H1 (cell line): ENCODE measurements at regions not wholly inside any gene's neighbourhood (a gene's known extent, or its start where the extent isn't known, plus 50 kb on each side); places are given as distances from the start of the nearest gene placed in this dataset.

Experiments used
- CTCF ChIA-PET: fragments of 300-600 bp; sonication (Branson Sonifier 250); formaldehyde crosslinking; loops from one replicate; lab custom pipeline; 2021; ENCODE audit not compliant: partially characterized antibody; lab: Charles Lee
- POLR2A ChIA-PET: fragments of 300-600 bp; sonication (Branson Sonifier 250); formaldehyde crosslinking; loops from one replicate; lab custom pipeline; 2021; ENCODE audit warnings: inconsistent platforms; ENCODE audit not compliant: partially characterized antibody; lab: Charles Lee
- DNase-seq, 2 experiments: peaks; one replicate each; pipeline versions ENCODE4 v3.0.0 to v3.0.0-alpha.2; 2010 to 2022; ENCODE audit warnings: low spot score in 2 of 2, low read depth in 1 of 2, mixed read lengths in 1 of 2
- FAIRE-seq: peaks from 2 replicates; lab custom pipeline; 2011; peaks lifted over from hg19 to GRCh38; lab: Jason Lieb, UNC
- H2AFZ ChIP-seq: 2 replicates; pipeline ENCODE4 v1.8.1; 2012; ENCODE audit warnings: low read length, inconsistent platforms
- H2AK5ac ChIP-seq: 2 replicates; pipeline ENCODE4 v1.6.1; 2013; ENCODE audit warnings: low read depth, low read length
- H2BK120ac ChIP-seq: replicated peaks from 2 replicates; pipeline ENCODE3; 2013; ENCODE audit warnings: low read depth, low read length, inconsistent platforms
- H2BK12ac ChIP-seq: 2 replicates; pipeline ENCODE4 v1.6.1; 2013; ENCODE audit warnings: low read depth, low read length
- H2BK15ac ChIP-seq: 2 replicates; pipeline ENCODE4 v1.6.1; 2013; ENCODE audit warnings: low read length
- H2BK20ac ChIP-seq: 2 replicates; pipeline ENCODE4 v1.6.1; 2013; ENCODE audit warnings: low read length
- H2BK5ac ChIP-seq: 2 replicates; pipeline ENCODE4 v1.6.1; 2013; ENCODE audit warnings: low read depth, low read length
- H3K14ac ChIP-seq: 2 replicates; pipeline ENCODE4 v1.6.1; 2013; ENCODE audit warnings: inconsistent platforms; ENCODE audit not compliant: insufficient read length
- H3K18ac ChIP-seq: 2 replicates; pipeline ENCODE4 v1.6.1; 2013; ENCODE audit warnings: low read length; ENCODE audit errors: extremely low read depth
- H3K23ac ChIP-seq: 2 replicates; pipeline ENCODE4 v1.6.1; 2013; ENCODE audit warnings: inconsistent platforms; ENCODE audit not compliant: insufficient read length
- H3K23me2 ChIP-seq: 2 replicates; pipeline ENCODE4 v1.6.1; 2013; ENCODE audit warnings: low read depth, low read length
- H3K27ac ChIP-seq: 2 replicates; pipeline ENCODE4 v1.6.1; 2011; ENCODE audit warnings: low read depth, low read length, inconsistent platforms
- H3K27me3 ChIP-seq, 4 experiments: replicated peaks in 1 of 4; 1 replicate in 1 of 4; 2 replicates in 3 of 4; pipeline versions ENCODE4 v1.6.1 to v1.8.1; 2011 to 2013; ENCODE audit warnings: low read length in 3 of 4, mild to moderate bottlenecking in 3 of 4, inconsistent platforms in 2 of 4, mixed read lengths in 2 of 4, moderate library complexity in 1 of 4; ENCODE audit not compliant: control insufficient read depth in 3 of 4, insufficient read depth in 3 of 4; ENCODE audit errors: extremely low read depth in 1 of 4
- H3K36me3 ChIP-seq, 4 experiments: 2 replicates each; pipeline versions ENCODE4 v1.6.1 to v1.8.1; 2011 to 2013; ENCODE audit warnings: mild to moderate bottlenecking in 4 of 4, low read length in 3 of 4, moderate library complexity in 2 of 4, control low read depth in 1 of 4, inconsistent platforms in 1 of 4; ENCODE audit not compliant: insufficient read depth in 4 of 4, control insufficient read depth in 2 of 4
- H3K4ac ChIP-seq: replicated peaks from 2 replicates; pipeline ENCODE3; 2013; ENCODE audit warnings: low read length, low read depth, mixed read lengths, inconsistent platforms; ENCODE audit not compliant: insufficient read length
- H3K4me1 ChIP-seq, 4 experiments: replicated peaks in 1 of 4; 1 replicate in 1 of 4; 2 replicates in 3 of 4; pipeline versions ENCODE4 v1.6.1 to v1.8.1; 2011 to 2013; ENCODE audit warnings: low read length in 3 of 4, inconsistent platforms in 2 of 4, mixed read lengths in 1 of 4; ENCODE audit not compliant: insufficient read depth in 4 of 4, control insufficient read depth in 3 of 4
- H3K4me2 ChIP-seq, 2 experiments: 2 replicates each; pipeline versions ENCODE4 v1.6.1 to v1.8.1; 2011 to 2013; ENCODE audit warnings: low read depth in 2 of 2, low read length in 2 of 2, control low read depth in 1 of 2, inconsistent platforms in 1 of 2, mild to moderate bottlenecking in 1 of 2; ENCODE audit not compliant: insufficient read depth in 1 of 2
- H3K4me3 ChIP-seq, 4 experiments: fragments of 200-600, 300-600 bp in 1 of 4; sonication (generic), shearing (Covaris generic), sonication (Bioruptor Twin) in 1 of 4; 2 replicates each; pipeline versions ENCODE4 v1.5.1 to v1.8.1; 2011 to 2016; ENCODE audit warnings: low read length in 4 of 4, low read depth in 3 of 4, control low read depth in 2 of 4, inconsistent platforms in 2 of 4, mild to moderate bottlenecking in 2 of 4, mixed read lengths in 1 of 4, moderate library complexity in 1 of 4; ENCODE audit not compliant: insufficient read depth in 2 of 4; ENCODE audit errors: extremely low read depth in 1 of 4
- H3K56ac ChIP-seq: replicated peaks from 2 replicates; pipeline ENCODE3; 2013; ENCODE audit warnings: low read depth, mild to moderate bottlenecking, mixed read lengths, low read length, inconsistent platforms; ENCODE audit not compliant: insufficient read length
- H3K79me1 ChIP-seq: 2 replicates; pipeline ENCODE4 v1.6.1; 2013; ENCODE audit warnings: low read depth, low read length, control low read depth
- H3K79me2 ChIP-seq, 2 experiments: 2 replicates each; pipeline versions ENCODE4 v1.6.1 to v1.8.1; 2012 to 2013; ENCODE audit warnings: low read length in 2 of 2, mild to moderate bottlenecking in 2 of 2, inconsistent platforms in 1 of 2; ENCODE audit not compliant: insufficient read depth in 2 of 2, control insufficient read depth in 1 of 2
- H3K9ac ChIP-seq, 4 experiments: replicated peaks in 1 of 4; 1 replicate in 1 of 4; 2 replicates in 3 of 4; pipeline versions ENCODE4 v1.6.1 to v1.8.1; 2011 to 2013; ENCODE audit warnings: low read depth in 3 of 4, low read length in 3 of 4, control low read depth in 2 of 4, mild to moderate bottlenecking in 2 of 4, moderate library complexity in 2 of 4, inconsistent platforms in 1 of 4; ENCODE audit errors: extremely low read depth in 1 of 4
- H3K9me3 ChIP-seq, 2 experiments: 2 replicates each; pipeline versions ENCODE4 v1.6.1 to v1.8.1; 2012 to 2013; ENCODE audit warnings: mild to moderate bottlenecking in 2 of 2, moderate library complexity in 2 of 2, control low read depth in 1 of 2, inconsistent platforms in 1 of 2, low read depth in 1 of 2, low read length in 1 of 2, mixed read lengths in 1 of 2; ENCODE audit not compliant: insufficient read depth in 2 of 2
- H4K20me1 ChIP-seq, 2 experiments: replicated peaks in 1 of 2; 2 replicates each; pipeline versions ENCODE3 to v1.8.1; 2011 to 2013; ENCODE audit warnings: inconsistent platforms in 2 of 2, low read length in 2 of 2, mild to moderate bottlenecking in 1 of 2; ENCODE audit not compliant: insufficient read depth in 2 of 2, control insufficient read depth in 1 of 2
- H4K5ac ChIP-seq: 2 replicates; pipeline ENCODE4 v1.6.1; 2013; ENCODE audit warnings: low read length, low read depth, mixed read lengths, inconsistent platforms; ENCODE audit not compliant: insufficient read length
- H4K8ac ChIP-seq: 2 replicates; pipeline ENCODE4 v1.8.0; 2013; ENCODE audit warnings: mild to moderate bottlenecking, moderate library complexity, low read length, inconsistent platforms; ENCODE audit not compliant: insufficient read depth; ENCODE audit errors: extremely low read depth
- H4K91ac ChIP-seq: replicated peaks from 2 replicates; pipeline ENCODE3; 2013; ENCODE audit warnings: low read length, mixed read lengths, inconsistent platforms; ENCODE audit not compliant: insufficient read length
- ATF2 ChIP-seq: IDR thresholded peaks from 2 replicates; pipeline ENCODE4 v1.6.1; 2012; ENCODE audit warnings: low read length, inconsistent platforms
- CHD1 ChIP-seq: IDR thresholded peaks from 2 replicates; pipeline ENCODE4 v1.6.1; 2012; ENCODE audit warnings: low read depth, low read length, improper control_type of control experiment
- CTBP2 ChIP-seq: IDR thresholded peaks from 2 replicates; pipeline ENCODE4 v1.7.0; 2011; ENCODE audit warnings: borderline replicate concordance, mild to moderate bottlenecking, moderate library complexity, mixed read lengths, low read length; ENCODE audit not compliant: insufficient read depth, insufficient read length
- GABPA ChIP-seq: IDR thresholded peaks from 2 replicates; pipeline ENCODE4 v1.6.1; 2011; ENCODE audit warnings: mild to moderate bottlenecking, low read length, moderate library complexity, borderline replicate concordance; ENCODE audit not compliant: insufficient read depth
- HDAC2 ChIP-seq, 2 experiments: fragments of 300-600 bp in 1 of 2; sonication (generic) in 1 of 2; IDR thresholded peaks; 2 replicates each; pipeline ENCODE4 v1.6.1; 2011 to 2012; ENCODE audit warnings: low read depth in 2 of 2, low read length in 2 of 2, mild to moderate bottlenecking in 2 of 2, moderate library complexity in 2 of 2, borderline replicate concordance in 1 of 2, inconsistent platforms in 1 of 2
- POU5F1 ChIP-seq: IDR thresholded peaks from 2 replicates; pipeline ENCODE4 v1.6.1; 2011; ENCODE audit warnings: low read depth, mild to moderate bottlenecking, low read length, moderate library complexity
- RBBP5 ChIP-seq: IDR thresholded peaks from 2 replicates; pipeline ENCODE4 v1.7.1; 2012; ENCODE audit warnings: low read depth, mild to moderate bottlenecking, inconsistent platforms, low read length, moderate library complexity, borderline replicate concordance
- SP2 ChIP-seq: IDR thresholded peaks from 2 replicates; pipeline ENCODE4 v1.6.1; 2012; ENCODE audit warnings: mild to moderate bottlenecking, low read length, inconsistent platforms
- SP4 ChIP-seq: IDR thresholded peaks from 2 replicates; pipeline ENCODE4 v1.6.1; 2012; ENCODE audit warnings: low read length, inconsistent platforms
- SUZ12 ChIP-seq: fragments of 200-600 bp; sonication (generic); IDR thresholded peaks from 2 replicates; pipeline ENCODE4 v1.6.1; 2012; ENCODE audit warnings: mild to moderate bottlenecking, inconsistent platforms, low read length, moderate library complexity, mixed read lengths
- TBP ChIP-seq: IDR thresholded peaks from 2 replicates; pipeline ENCODE4 v1.6.1; 2011; ENCODE audit warnings: low read depth, low read length, improper control_type of control experiment
- YY1 ChIP-seq: IDR thresholded peaks from 2 replicates; pipeline ENCODE4 v1.6.1; 2011; ENCODE audit warnings: low read depth, mild to moderate bottlenecking, low read length
- WGBS, 2 experiments: shearing (Covaris generic) in 1 of 2; methylation state at CpG; one replicate each; pipeline versions ENCODE4 v1.1.6 to v1.1.7; 2013 to 2015; ENCODE audit warnings: low lambda C conversion rate in 2 of 2, mixed read lengths in 2 of 2, inconsistent platforms in 1 of 2, low coverage in 1 of 2, missing lambda C conversion rate in 1 of 2; ENCODE audit not compliant: insufficient replicate concordance in 2 of 2, insufficient coverage in 1 of 2, insufficient read length in 1 of 2; ENCODE audit errors: extremely low coverage in 1 of 2, missing lambda C conversion rate in 1 of 2; 5-methylcytosine and 5-hydroxymethylcytosine counted together
- TF ChIP-seq, protein P1 (sequence below): IDR thresholded peaks from 2 replicates; pipeline ENCODE4 v1.6.1; 2012; ENCODE audit warnings: inconsistent platforms

DNA sequence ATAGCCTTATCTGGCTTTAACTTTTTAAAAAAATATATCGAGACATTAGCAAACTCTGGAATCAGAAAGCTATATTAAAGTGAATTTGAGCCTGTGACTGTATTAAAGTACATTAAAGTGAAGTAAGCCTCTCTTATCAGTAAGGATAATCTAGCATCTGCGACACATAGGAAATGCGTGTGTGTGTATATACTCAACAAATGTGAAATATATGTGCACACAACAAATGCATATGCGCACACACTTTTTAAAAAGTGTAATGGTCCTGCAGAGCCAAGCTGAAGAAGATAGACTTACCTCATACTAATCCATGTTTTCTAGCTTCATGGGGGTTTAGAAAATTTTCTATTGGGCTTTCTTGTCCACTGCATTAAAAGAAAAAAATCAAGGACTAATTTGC, 437.1 kb downstream of the ZIC1 start:
- CTCF ChIA-PET = interaction anchor here (2.3 kb wide), 1 partner anchor 10 kb away, joined by 5 read pairs; no protein-coding TSS in a partner anchor
- FAIRE-seq = no peak
- 95% methylated on average over 4 of the region's 4 CpGs; no CpG with 5 or more reads in 1 of the 2 experiments for WGBS, 2 experiments
- TF ChIP-seq GABPA (no peak), SP2 (no peak), CTBP2 (no peak), SP4 (no peak), ATF2 (no peak), HDAC2 (IDR thresholded peaks at IDR 0.05; ENCODE audit: borderline replicate concordance in 1 of 2, low read depth in 2 of 2, low read length in 2 of 2) (no peak), RBBP5 (no peak), YY1 (no peak), CHD1 (no peak), SUZ12 (no peak), TBP (no peak), POU5F1 (no peak)
- TF ChIP-seq, protein P1, sequence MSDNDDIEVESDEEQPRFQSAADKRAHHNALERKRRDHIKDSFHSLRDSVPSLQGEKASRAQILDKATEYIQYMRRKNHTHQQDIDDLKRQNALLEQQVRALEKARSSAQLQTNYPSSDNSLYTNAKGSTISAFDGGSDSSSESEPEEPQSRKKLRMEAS = no peak

More for the DNA sequence above, 437.1 kb downstream of the ZIC1 start:
- Histone ChIP-seq H3K9ac (no peak overlapping the region), H3K4me2 (no peak overlapping the region), H3K18ac (no peak overlapping the region), H4K8ac (no peak overlapping the region), H3K79me1 (no peaks in the 10 kb centered on the region), H3K27ac (no peak overlapping the region), H2BK12ac (no peak overlapping the region), H3K4me1 (no peaks in the 10 kb centered on the region), H3K4ac (no peak overlapping the region), H3K23ac (no peak overlapping the region), H2BK20ac (no peak overlapping the region), H3K79me2 (no peaks in the 10 kb centered on the region), H4K20me1 (no peaks in the 10 kb centered on the region), H3K14ac (no peak overlapping the region), H3K27me3 (no peaks in the 10 kb centered on the region), H3K56ac (no peak overlapping the region), H2BK120ac (no peak overlapping the region), H2AK5ac (no peak overlapping the region), H2AFZ (no peak overlapping the region), H4K91ac (no peak overlapping the region), H2BK15ac (no peak overlapping the region), H4K5ac (no peak overlapping the region), H3K23me2 (no peaks in the 10 kb centered on the region), H3K9me3 (no peaks in the 10 kb centered on the region), H2BK5ac (no peak overlapping the region), H3K36me3 (no peaks in the 10 kb centered on the region), H3K4me3 (no peak overlapping the region)
- POLR2A ChIA-PET = no interaction called here
- no peak for DNase-seq
